ENCODE measurements at regions not wholly inside any gene's neighbourhood (a gene's known extent, or its start where the extent isn't known, plus 50 kb on each side); places are given as distances from the start of the nearest gene placed in this dataset.

DNA sequence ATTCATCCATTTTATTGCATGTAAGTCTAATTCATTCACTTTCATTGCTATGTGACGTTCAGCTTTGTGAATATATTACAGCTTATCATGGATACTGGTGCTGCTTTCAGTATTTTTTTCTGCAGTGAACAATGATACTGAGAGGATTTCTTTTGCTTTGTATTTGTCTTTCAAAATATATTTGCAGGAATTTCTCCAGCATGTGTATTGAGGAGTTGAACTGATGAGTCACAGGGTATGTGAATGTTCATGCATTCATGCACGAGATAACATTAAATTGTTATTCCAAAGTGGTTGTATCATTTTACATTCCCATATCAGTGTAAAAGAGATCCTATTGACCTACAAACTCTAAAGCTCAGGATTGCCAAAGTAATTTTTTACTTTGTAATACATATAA is 283.8 kb upstream of the ARSJ start:
- TF ChIP-seq, protein P1, sequence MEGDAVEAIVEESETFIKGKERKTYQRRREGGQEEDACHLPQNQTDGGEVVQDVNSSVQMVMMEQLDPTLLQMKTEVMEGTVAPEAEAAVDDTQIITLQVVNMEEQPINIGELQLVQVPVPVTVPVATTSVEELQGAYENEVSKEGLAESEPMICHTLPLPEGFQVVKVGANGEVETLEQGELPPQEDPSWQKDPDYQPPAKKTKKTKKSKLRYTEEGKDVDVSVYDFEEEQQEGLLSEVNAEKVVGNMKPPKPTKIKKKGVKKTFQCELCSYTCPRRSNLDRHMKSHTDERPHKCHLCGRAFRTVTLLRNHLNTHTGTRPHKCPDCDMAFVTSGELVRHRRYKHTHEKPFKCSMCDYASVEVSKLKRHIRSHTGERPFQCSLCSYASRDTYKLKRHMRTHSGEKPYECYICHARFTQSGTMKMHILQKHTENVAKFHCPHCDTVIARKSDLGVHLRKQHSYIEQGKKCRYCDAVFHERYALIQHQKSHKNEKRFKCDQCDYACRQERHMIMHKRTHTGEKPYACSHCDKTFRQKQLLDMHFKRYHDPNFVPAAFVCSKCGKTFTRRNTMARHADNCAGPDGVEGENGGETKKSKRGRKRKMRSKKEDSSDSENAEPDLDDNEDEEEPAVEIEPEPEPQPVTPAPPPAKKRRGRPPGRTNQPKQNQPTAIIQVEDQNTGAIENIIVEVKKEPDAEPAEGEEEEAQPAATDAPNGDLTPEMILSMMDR (IDR thresholded peaks at IDR 0.05; ENCODE audit: insufficient read depth, low read length, poor library complexity, severe bottlenecking), result no peak
- DNase-seq (ENCODE audit: extremely low read depth, insufficient read length), result no peak
- no peaks in the 10 kb centered on the region for H3K36me3 ChIP-seq (ENCODE audit: control insufficient read depth, insufficient read depth, low read length)
- H3K27me3 ChIP-seq (replicated peaks; ENCODE audit: control insufficient read depth, insufficient read depth, low read length), result no peaks in the 10 kb centered on the region
- no peak overlapping the region for H3K4me3 ChIP-seq (replicated peaks; ENCODE audit: low read depth, low read length)

DNA sequence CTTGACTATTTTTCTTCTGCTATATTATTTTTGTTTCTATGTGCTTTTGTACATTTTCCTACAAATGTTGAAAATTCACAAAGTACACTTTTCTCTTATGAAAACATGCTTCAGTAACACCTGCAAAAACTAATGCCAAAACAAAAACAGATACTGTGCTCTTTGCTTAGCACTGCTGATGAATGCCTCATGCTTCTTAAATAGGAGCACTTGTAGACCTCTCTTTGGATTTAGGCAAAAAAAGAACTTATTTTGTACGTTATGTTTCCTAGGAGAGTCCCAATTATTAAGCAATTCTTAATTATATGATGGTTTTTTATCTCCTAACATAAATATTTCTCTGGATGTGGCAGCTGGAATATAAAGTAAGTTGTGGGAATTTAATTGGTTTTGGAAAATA is 285.0 kb upstream of the ARSJ start:
- no peak for DNase-seq (ENCODE audit: extremely low read depth, insufficient read length)
- TF ChIP-seq, protein P1 (IDR thresholded peaks at IDR 0.05; ENCODE audit: insufficient read depth, low read length, poor library complexity, severe bottlenecking), result no peak
- no peaks in the 10 kb centered on the region for H3K36me3 ChIP-seq (ENCODE audit: control insufficient read depth, insufficient read depth, low read length)
- H3K4me3 ChIP-seq (replicated peaks; ENCODE audit: low read depth, low read length), result no peak overlapping the region
- H3K27me3 ChIP-seq (replicated peaks; ENCODE audit: control insufficient read depth, insufficient read depth, low read length), result no peaks in the 10 kb centered on the region

DNA sequence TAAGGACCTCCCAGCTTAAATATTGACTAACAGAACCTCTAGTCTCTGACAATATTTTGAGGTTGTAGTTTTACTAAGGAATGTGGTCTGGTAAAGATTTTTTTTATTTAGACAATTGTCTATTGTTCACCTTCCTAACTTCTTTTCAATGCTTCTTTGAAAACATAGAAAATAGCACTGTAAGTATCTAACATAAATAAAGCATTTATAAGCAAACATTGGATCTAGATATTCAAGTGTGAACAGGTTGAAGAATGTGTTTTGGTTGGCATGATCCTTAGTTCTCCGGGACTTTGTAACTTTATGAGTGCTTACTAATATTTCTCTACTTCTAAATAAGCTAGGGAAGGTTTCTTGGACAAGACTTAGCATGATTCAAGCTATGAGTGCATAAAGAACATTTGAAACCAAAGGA is 285.4 kb upstream of the ARSJ start:
- Histone ChIP-seq H3K4me3 (replicated peaks; ENCODE audit: low read depth, low read length) (no peak overlapping the region), H3K36me3 (ENCODE audit: control insufficient read depth, insufficient read depth, low read length) (no peaks in the 10 kb centered on the region), H3K27me3 (replicated peaks; ENCODE audit: control insufficient read depth, insufficient read depth, low read length) (no peaks in the 10 kb centered on the region)
- DNase-seq (ENCODE audit: extremely low read depth, insufficient read length), result no peak
- TF ChIP-seq, protein P1 (IDR thresholded peaks at IDR 0.05; ENCODE audit: insufficient read depth, low read length, poor library complexity, severe bottlenecking), result no peak

DNA sequence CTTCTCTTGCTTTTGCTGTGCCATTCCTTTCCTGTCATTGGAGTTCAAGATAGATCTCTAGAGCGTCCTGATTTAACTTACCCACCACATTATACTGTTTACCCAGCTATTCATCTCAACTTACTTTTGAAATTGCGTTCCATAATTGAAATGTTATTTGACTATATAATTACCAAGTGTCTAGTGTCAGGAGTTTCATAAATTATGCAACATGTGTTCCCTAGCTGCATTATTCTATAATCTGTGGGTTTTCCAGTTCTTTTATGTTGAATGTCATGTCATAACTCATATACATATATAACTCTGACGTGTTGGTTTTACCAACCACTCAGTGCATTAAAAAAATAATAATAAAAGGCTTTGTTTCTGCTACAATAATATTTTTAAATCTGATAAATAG is 285.9 kb upstream of the ARSJ start:
- H3K36me3 ChIP-seq (ENCODE audit: control insufficient read depth, insufficient read depth, low read length), result no peaks in the 10 kb centered on the region
- TF ChIP-seq, protein P1 (IDR thresholded peaks at IDR 0.05; ENCODE audit: insufficient read depth, low read length, poor library complexity, severe bottlenecking), result no peak
- H3K4me3 ChIP-seq (replicated peaks; ENCODE audit: low read depth, low read length), result no peak overlapping the region
- H3K27me3 ChIP-seq (replicated peaks; ENCODE audit: control insufficient read depth, insufficient read depth, low read length), result no peaks in the 10 kb centered on the region
- no peak for DNase-seq (ENCODE audit: extremely low read depth, insufficient read length)

DNA sequence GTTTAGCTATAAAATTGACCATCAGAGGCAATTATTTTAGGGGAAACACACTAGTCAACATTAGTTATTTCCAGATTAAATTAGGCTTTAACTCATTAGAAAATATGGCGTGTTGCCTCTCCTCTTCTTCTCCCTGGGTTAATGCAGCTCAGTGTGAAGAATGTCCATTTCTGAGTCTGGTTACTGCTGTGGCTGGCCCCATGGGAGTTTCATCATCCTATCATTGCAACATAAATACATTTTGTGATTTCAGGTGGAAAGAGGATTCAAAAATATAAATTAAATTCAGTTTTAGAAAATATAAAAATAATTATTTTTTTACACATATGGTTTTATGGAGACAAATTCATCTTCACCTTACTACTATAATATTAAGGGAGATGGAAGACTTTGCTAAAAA is 288.5 kb upstream of the ARSJ start:
- TF ChIP-seq, protein P1 (IDR thresholded peaks at IDR 0.05; ENCODE audit: insufficient read depth, low read length, poor library complexity, severe bottlenecking), result no peak
- DNase-seq (ENCODE audit: extremely low read depth, insufficient read length), result no peak
- no peaks in the 10 kb centered on the region for H3K36me3 ChIP-seq (ENCODE audit: control insufficient read depth, insufficient read depth, low read length)
- H3K4me3 ChIP-seq (replicated peaks; ENCODE audit: low read depth, low read length), result no peak overlapping the region
- H3K27me3 ChIP-seq (replicated peaks; ENCODE audit: control insufficient read depth, insufficient read depth, low read length), result no peaks in the 10 kb centered on the region

DNA sequence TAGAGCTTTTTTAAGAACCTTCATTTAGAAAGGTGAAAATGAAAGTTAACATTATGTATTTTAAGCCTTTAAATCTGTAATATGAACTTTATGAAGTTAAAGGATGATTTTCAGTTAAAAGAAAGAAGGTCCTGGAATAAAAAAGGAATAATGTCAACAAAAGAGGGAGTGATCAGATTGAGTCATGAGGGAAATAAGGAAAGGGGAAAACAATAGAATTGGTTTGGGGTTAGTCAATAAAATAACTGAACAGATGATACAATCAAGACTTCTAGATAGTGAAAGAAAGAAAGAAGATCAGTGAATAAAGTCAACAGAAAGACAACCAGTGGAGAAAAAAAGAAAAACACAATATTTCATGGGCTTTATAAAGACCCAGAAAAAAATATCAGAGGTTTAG is 291.6 kb upstream of the ARSJ start:
- TF ChIP-seq, protein P1 (IDR thresholded peaks at IDR 0.05; ENCODE audit: insufficient read depth, low read length, poor library complexity, severe bottlenecking), result no peak
- no peak for DNase-seq (ENCODE audit: extremely low read depth, insufficient read length)

More for the DNA sequence above, 291.6 kb upstream of the ARSJ start:
- no peaks in the 10 kb centered on the region for H3K36me3 ChIP-seq (ENCODE audit: control insufficient read depth, insufficient read depth, low read length)
- no peaks in the 10 kb centered on the region for H3K27me3 ChIP-seq (replicated peaks; ENCODE audit: control insufficient read depth, insufficient read depth, low read length)
- H3K4me3 ChIP-seq (replicated peaks; ENCODE audit: low read depth, low read length), result no peak overlapping the region
